ENCODE measurements at regions not wholly inside any gene's neighbourhood (a gene's known extent, or its start where the extent isn't known, plus 50 kb on each side); places are given as distances from the start of the nearest gene placed in this dataset.

DNA sequence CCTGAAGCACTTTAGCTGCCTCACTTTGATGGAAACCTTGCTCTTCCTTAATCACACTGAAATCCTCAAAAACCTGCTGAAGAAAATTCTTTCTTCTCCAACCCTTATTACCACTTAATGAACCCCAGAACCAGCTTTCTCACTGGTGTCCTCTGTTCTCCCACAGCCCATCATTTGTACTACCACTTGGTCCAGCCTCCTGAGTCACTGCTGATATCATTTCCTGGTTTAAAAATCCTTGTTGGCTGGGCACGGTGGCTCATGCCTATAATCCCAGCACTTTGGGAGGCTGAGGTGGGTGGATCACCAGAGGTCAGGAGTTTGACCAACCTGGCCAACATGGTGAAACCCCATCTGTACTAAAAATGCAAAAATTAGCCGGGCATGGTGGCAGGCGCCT, 418.6 kb upstream of the KCNMB2 start:
- TF ChIP-seq, protein P1, sequence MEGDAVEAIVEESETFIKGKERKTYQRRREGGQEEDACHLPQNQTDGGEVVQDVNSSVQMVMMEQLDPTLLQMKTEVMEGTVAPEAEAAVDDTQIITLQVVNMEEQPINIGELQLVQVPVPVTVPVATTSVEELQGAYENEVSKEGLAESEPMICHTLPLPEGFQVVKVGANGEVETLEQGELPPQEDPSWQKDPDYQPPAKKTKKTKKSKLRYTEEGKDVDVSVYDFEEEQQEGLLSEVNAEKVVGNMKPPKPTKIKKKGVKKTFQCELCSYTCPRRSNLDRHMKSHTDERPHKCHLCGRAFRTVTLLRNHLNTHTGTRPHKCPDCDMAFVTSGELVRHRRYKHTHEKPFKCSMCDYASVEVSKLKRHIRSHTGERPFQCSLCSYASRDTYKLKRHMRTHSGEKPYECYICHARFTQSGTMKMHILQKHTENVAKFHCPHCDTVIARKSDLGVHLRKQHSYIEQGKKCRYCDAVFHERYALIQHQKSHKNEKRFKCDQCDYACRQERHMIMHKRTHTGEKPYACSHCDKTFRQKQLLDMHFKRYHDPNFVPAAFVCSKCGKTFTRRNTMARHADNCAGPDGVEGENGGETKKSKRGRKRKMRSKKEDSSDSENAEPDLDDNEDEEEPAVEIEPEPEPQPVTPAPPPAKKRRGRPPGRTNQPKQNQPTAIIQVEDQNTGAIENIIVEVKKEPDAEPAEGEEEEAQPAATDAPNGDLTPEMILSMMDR (conservative IDR thresholded peaks at IDR 0.05; ENCODE audit: low read length): no peak
- no peak for TF ChIP-seq EZH2phosphoT487 (IDR thresholded peaks at IDR 0.05; ENCODE audit: borderline replicate concordance)

Data from Loucy (cell line).